ENCODE measurements at regions not wholly inside any gene's neighbourhood (a gene's known extent, or its start where the extent isn't known, plus 50 kb on each side); places are given as distances from the start of the nearest gene placed in this dataset.

DNA sequence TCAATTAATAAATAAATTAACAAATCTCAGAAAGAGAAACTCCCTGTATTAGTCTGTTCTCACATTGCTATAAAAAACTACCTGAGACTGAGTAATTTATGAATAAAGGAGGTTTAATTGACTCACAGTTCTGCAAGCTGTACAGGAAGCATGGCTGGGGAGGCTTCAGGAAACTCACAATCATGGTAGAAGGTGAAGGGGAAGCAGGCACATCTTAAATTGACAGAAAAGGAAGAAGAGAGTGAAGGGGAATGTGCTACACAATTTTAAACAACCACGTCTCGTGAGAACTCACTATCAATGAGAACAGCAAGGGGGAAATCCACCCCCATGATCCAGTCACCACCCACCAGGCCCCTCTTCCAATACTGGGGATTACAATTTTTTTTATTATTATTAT lies 358.3 kb upstream of the KIAA1217 start:
- TF ChIP-seq, protein P1, sequence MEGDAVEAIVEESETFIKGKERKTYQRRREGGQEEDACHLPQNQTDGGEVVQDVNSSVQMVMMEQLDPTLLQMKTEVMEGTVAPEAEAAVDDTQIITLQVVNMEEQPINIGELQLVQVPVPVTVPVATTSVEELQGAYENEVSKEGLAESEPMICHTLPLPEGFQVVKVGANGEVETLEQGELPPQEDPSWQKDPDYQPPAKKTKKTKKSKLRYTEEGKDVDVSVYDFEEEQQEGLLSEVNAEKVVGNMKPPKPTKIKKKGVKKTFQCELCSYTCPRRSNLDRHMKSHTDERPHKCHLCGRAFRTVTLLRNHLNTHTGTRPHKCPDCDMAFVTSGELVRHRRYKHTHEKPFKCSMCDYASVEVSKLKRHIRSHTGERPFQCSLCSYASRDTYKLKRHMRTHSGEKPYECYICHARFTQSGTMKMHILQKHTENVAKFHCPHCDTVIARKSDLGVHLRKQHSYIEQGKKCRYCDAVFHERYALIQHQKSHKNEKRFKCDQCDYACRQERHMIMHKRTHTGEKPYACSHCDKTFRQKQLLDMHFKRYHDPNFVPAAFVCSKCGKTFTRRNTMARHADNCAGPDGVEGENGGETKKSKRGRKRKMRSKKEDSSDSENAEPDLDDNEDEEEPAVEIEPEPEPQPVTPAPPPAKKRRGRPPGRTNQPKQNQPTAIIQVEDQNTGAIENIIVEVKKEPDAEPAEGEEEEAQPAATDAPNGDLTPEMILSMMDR (tag by site-specific recombination; IDR thresholded peaks at IDR 0.05): no peak
- no peak for TF ChIP-seq MZF1 (tag by site-specific recombination; IDR thresholded peaks at IDR 0.05; ENCODE audit: borderline replicate concordance)
- TF ChIP-seq ZBTB26 (tag by site-specific recombination; optimal IDR thresholded peaks at IDR 0.05): no peak
- TF ChIP-seq ZNF274 (IDR thresholded peaks at IDR 0.05; ENCODE audit: low read length): no peak
- TF ChIP-seq ZNF274 (tag by site-specific recombination; IDR thresholded peaks at IDR 0.05; ENCODE audit: borderline replicate concordance): no peak
- TF ChIP-seq ZNF624 (tag by site-specific recombination; IDR thresholded peaks at IDR 0.05): no peak
- TF ChIP-seq ZNF610 (tag by site-specific recombination; IDR thresholded peaks at IDR 0.05; ENCODE audit: borderline replicate concordance): no peak
- TF ChIP-seq YY1 (tag by site-specific recombination; IDR thresholded peaks at IDR 0.05): no peak
- TF ChIP-seq ZNF792 (tag by site-specific recombination; IDR thresholded peaks at IDR 0.05): no peak

Measured in HEK293 (cell line).